WTC11 (cell line): ENCODE measurements at regions not wholly inside any gene's neighbourhood (a gene's known extent, or its start where the extent isn't known, plus 50 kb on each side); places are given as distances from the start of the nearest gene placed in this dataset.

Experiments used
- ATAC-seq: fragments of 200-7000 bp; cut with Tn5 transposase; 2 replicates; pipeline ENCODE4 v1.10.0; 2021; ENCODE audit warnings: mild to moderate bottlenecking, moderate library complexity
- CTCF ChIA-PET: fragments of 300-600 bp; sonication (Branson Sonifier 250); formaldehyde crosslinking; loops from one replicate; lab custom pipeline; 2021; ENCODE audit warnings: antibody characterized with exemption; lab: Charles Lee
- POLR2A ChIA-PET: fragments of 350-600 bp; sonication (Branson Sonifier 250); formaldehyde crosslinking; loops from one replicate; lab custom pipeline; 2021; ENCODE audit warnings: antibody characterized with exemption; lab: Charles Lee
- DNase-seq: peaks from one replicate; pipeline ENCODE4 v3.0.0; 2021; ENCODE audit warnings: low spot score
- H3K27ac Mint-ChIP-seq: 2 replicates; pipeline ENCODE4 v1.8.0; 2021; ENCODE audit warnings: mixed read lengths
- H3K27me3 Mint-ChIP-seq: 2 replicates; pipeline ENCODE4 v1.8.0; 2021; ENCODE audit warnings: low read depth, mild to moderate bottlenecking, moderate library complexity, mixed read lengths
- H3K36me3 Mint-ChIP-seq: 2 replicates; pipeline ENCODE4 v1.8.0; 2021; ENCODE audit warnings: mixed read lengths
- H3K4me1 Mint-ChIP-seq: 2 replicates; pipeline ENCODE4 v1.8.0; 2022; ENCODE audit warnings: mixed read lengths
- H3K4me3 Mint-ChIP-seq: 2 replicates; pipeline ENCODE4 v1.8.0; 2021; ENCODE audit warnings: mild to moderate bottlenecking, moderate library complexity, mixed read lengths
- H3K9me3 Mint-ChIP-seq: 2 replicates; pipeline ENCODE4 v1.8.0; 2021; ENCODE audit warnings: mixed read lengths
- CREB1 ChIP-seq: sonication (generic); formaldehyde crosslinking; IDR thresholded peaks from 2 replicates; pipeline ENCODE4 v1.8.0; 2023; ENCODE audit warnings: mild to moderate bottlenecking, missing genetic modification reagents
- EMX1 ChIP-seq: fragments of 250-450 bp; sonication (Bioruptor Pico); IDR thresholded peaks from 2 replicates; pipeline ENCODE4 v1.8.0; 2021; ENCODE audit warnings: mild to moderate bottlenecking
- ETV6 ChIP-seq: sonication (generic); formaldehyde crosslinking; IDR thresholded peaks from 2 replicates; pipeline ENCODE4 v1.8.1; 2022; ENCODE audit warnings: mild to moderate bottlenecking, missing genetic modification reagents
- FOXP1 ChIP-seq: sonication (generic); formaldehyde crosslinking; IDR thresholded peaks from 2 replicates; pipeline ENCODE4 v1.8.0; 2022; ENCODE audit warnings: missing genetic modification reagents, mild to moderate bottlenecking, moderate library complexity, borderline replicate concordance
- GRHL2 ChIP-seq: fragments of 250-450 bp; sonication (Bioruptor Pico); IDR thresholded peaks from 2 replicates; pipeline ENCODE4 v1.8.0; 2022; ENCODE audit warnings: mild to moderate bottlenecking, moderate library complexity; ENCODE audit not compliant: insufficient replicate concordance, severe bottlenecking
- GTF2I ChIP-seq: fragments of 250-450 bp; sonication (Bioruptor Pico); conservative IDR thresholded peaks from 2 replicates; pipeline ENCODE4 v1.4.0; 2021; ENCODE audit warnings: mild to moderate bottlenecking
- IRF2 ChIP-seq: sonication (generic); formaldehyde crosslinking; IDR thresholded peaks from 2 replicates; pipeline ENCODE4 v1.8.0; 2022; ENCODE audit warnings: low read depth, missing genetic modification reagents, borderline replicate concordance
- NFATC4 ChIP-seq: fragments of 250-450 bp; sonication (Bioruptor Pico); IDR thresholded peaks from 2 replicates; pipeline ENCODE4 v1.9.0; 2021; ENCODE audit warnings: mild to moderate bottlenecking
- NR2C2 ChIP-seq: sonication (generic); formaldehyde crosslinking; IDR thresholded peaks from 2 replicates; pipeline ENCODE4 v1.8.0; 2022; ENCODE audit warnings: mild to moderate bottlenecking, missing genetic modification reagents
- RELA ChIP-seq: sonication (generic); formaldehyde crosslinking; IDR thresholded peaks from 2 replicates; pipeline ENCODE4 v1.8.1; 2022; ENCODE audit warnings: missing genetic modification reagents, mild to moderate bottlenecking, borderline replicate concordance
- TEAD4 ChIP-seq: sonication (generic); formaldehyde crosslinking; IDR thresholded peaks from 2 replicates; pipeline ENCODE4 v1.8.0; 2022; ENCODE audit warnings: mild to moderate bottlenecking, missing genetic modification reagents
- ZNF121 ChIP-seq: sonication (generic); formaldehyde crosslinking; IDR thresholded peaks from 2 replicates; pipeline ENCODE4 v1.8.0; 2023; ENCODE audit warnings: missing genetic modification reagents
- ZNF138 ChIP-seq: sonication (generic); formaldehyde crosslinking; conservative IDR thresholded peaks from 2 replicates; pipeline ENCODE4 v1.8.1; 2022; ENCODE audit warnings: mild to moderate bottlenecking, moderate library complexity, missing genetic modification reagents
- ZNF263 ChIP-seq: sonication (generic); formaldehyde crosslinking; IDR thresholded peaks from 2 replicates; pipeline ENCODE4 v1.8.1; 2022; ENCODE audit warnings: low read depth, mild to moderate bottlenecking, moderate library complexity, missing genetic modification reagents
- ZNF671 ChIP-seq: fragments of 250-450 bp; sonication (Bioruptor Pico); IDR thresholded peaks from 2 replicates; pipeline ENCODE4 v1.8.0; 2021; ENCODE audit warnings: mild to moderate bottlenecking
- TF ChIP-seq, protein P1 (sequence below): sonication (generic); formaldehyde crosslinking; IDR thresholded peaks from 2 replicates; pipeline ENCODE4 v1.8.1; 2022; ENCODE audit warnings: mild to moderate bottlenecking, missing genetic modification reagents, moderate library complexity, borderline replicate concordance
- TF ChIP-seq, protein P2 (sequence below): sonication (generic); formaldehyde crosslinking; IDR thresholded peaks from 2 replicates; pipeline ENCODE4 v1.8.1; 2022; ENCODE audit warnings: mild to moderate bottlenecking, moderate library complexity, missing genetic modification reagents
- TF ChIP-seq, protein P3 (sequence below): fragments of 250-450 bp; sonication (Bioruptor Pico); IDR thresholded peaks from 2 replicates; pipeline ENCODE4 v1.8.0; 2021; ENCODE audit warnings: mild to moderate bottlenecking
- TF ChIP-seq, protein P4 (sequence below): sonication (generic); formaldehyde crosslinking; IDR thresholded peaks from 2 replicates; pipeline ENCODE4 v1.8.0; 2022; ENCODE audit warnings: mild to moderate bottlenecking, missing genetic modification reagents
- TF ChIP-seq, protein P5 (sequence below): fragments of 250-450 bp; sonication (Bioruptor Pico); IDR thresholded peaks from 2 replicates; pipeline ENCODE4 v1.9.0; 2021; ENCODE audit warnings: mild to moderate bottlenecking, borderline replicate concordance
- TF ChIP-seq, protein P6 (sequence below): sonication (generic); formaldehyde crosslinking; IDR thresholded peaks from 2 replicates; pipeline ENCODE4 v1.8.1; 2023; ENCODE audit warnings: mild to moderate bottlenecking, missing genetic modification reagents, moderate library complexity
- TF ChIP-seq, protein P7 (sequence below): fragments of 250-450 bp; sonication (Bioruptor Pico); IDR thresholded peaks from 2 replicates; pipeline ENCODE4 v1.9.0; 2021; ENCODE audit warnings: mild to moderate bottlenecking

DNA sequence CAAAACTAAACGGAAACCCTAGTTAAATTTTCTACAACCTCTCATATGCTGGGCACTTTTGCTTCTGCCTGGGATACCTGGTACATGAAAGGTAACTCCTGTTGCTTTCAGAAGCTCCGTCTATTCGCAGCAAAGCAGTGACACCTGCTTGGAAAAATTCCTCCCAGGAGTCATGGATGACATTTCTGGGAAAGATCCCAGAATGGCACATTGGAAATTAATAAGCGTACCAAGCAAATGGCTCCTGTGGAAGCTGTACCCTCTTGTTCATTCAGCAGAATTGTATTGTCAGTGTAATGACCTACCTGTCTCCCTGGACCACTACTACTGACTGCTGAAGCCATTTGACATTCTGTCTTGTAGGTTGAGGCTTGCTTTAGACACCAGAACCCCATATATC lies 349.7 kb upstream of the NOCT start:
- DNase-seq (no peak), ATAC-seq (no peak)
- Mint-ChIP-seq H3K9me3 (peaks cover 4% of the 10 kb centered on the region), H3K4me3 (no peak overlapping the region), H3K27ac (no peak overlapping the region), H3K36me3 (no peaks in the 10 kb centered on the region), H3K4me1 (peaks cover 9% of the 10 kb centered on the region), H3K27me3 (peaks cover 8% of the 10 kb centered on the region; the same call in 1 of the 2 replicates)
- ChIA-PET CTCF (interaction anchor here (1.3 kb wide), 1 partner anchor 15 kb away, joined by 3 read pairs; no protein-coding TSS in a partner anchor), POLR2A (no interaction called here)
- TF ChIP-seq RELA (CRISPR knock-in tag) = no peak
- TF ChIP-seq, protein P1, sequence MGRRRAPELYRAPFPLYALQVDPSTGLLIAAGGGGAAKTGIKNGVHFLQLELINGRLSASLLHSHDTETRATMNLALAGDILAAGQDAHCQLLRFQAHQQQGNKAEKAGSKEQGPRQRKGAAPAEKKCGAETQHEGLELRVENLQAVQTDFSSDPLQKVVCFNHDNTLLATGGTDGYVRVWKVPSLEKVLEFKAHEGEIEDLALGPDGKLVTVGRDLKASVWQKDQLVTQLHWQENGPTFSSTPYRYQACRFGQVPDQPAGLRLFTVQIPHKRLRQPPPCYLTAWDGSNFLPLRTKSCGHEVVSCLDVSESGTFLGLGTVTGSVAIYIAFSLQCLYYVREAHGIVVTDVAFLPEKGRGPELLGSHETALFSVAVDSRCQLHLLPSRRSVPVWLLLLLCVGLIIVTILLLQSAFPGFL (CRISPR knock-in tag) = no peak
- TF ChIP-seq, protein P2, sequence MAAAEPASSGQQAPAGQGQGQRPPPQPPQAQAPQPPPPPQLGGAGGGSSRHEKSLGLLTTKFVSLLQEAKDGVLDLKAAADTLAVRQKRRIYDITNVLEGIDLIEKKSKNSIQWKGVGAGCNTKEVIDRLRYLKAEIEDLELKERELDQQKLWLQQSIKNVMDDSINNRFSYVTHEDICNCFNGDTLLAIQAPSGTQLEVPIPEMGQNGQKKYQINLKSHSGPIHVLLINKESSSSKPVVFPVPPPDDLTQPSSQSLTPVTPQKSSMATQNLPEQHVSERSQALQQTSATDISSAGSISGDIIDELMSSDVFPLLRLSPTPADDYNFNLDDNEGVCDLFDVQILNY (CRISPR knock-in tag) = no peak
- TF ChIP-seq FOXP1 (CRISPR knock-in tag) = no peak
- TF ChIP-seq NFATC4 (CRISPR knock-in tag) = no peak
- TF ChIP-seq, protein P3, sequence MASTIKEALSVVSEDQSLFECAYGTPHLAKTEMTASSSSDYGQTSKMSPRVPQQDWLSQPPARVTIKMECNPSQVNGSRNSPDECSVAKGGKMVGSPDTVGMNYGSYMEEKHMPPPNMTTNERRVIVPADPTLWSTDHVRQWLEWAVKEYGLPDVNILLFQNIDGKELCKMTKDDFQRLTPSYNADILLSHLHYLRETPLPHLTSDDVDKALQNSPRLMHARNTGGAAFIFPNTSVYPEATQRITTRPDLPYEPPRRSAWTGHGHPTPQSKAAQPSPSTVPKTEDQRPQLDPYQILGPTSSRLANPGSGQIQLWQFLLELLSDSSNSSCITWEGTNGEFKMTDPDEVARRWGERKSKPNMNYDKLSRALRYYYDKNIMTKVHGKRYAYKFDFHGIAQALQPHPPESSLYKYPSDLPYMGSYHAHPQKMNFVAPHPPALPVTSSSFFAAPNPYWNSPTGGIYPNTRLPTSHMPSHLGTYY (CRISPR knock-in tag) = no peak
- TF ChIP-seq EMX1 = no peak
- TF ChIP-seq, protein P4, sequence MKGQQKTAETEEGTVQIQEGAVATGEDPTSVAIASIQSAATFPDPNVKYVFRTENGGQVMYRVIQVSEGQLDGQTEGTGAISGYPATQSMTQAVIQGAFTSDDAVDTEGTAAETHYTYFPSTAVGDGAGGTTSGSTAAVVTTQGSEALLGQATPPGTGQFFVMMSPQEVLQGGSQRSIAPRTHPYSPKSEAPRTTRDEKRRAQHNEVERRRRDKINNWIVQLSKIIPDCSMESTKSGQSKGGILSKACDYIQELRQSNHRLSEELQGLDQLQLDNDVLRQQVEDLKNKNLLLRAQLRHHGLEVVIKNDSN (CRISPR knock-in tag) = no peak
- no peak for TF ChIP-seq GRHL2 (CRISPR knock-in tag)
- TF ChIP-seq, protein P5, sequence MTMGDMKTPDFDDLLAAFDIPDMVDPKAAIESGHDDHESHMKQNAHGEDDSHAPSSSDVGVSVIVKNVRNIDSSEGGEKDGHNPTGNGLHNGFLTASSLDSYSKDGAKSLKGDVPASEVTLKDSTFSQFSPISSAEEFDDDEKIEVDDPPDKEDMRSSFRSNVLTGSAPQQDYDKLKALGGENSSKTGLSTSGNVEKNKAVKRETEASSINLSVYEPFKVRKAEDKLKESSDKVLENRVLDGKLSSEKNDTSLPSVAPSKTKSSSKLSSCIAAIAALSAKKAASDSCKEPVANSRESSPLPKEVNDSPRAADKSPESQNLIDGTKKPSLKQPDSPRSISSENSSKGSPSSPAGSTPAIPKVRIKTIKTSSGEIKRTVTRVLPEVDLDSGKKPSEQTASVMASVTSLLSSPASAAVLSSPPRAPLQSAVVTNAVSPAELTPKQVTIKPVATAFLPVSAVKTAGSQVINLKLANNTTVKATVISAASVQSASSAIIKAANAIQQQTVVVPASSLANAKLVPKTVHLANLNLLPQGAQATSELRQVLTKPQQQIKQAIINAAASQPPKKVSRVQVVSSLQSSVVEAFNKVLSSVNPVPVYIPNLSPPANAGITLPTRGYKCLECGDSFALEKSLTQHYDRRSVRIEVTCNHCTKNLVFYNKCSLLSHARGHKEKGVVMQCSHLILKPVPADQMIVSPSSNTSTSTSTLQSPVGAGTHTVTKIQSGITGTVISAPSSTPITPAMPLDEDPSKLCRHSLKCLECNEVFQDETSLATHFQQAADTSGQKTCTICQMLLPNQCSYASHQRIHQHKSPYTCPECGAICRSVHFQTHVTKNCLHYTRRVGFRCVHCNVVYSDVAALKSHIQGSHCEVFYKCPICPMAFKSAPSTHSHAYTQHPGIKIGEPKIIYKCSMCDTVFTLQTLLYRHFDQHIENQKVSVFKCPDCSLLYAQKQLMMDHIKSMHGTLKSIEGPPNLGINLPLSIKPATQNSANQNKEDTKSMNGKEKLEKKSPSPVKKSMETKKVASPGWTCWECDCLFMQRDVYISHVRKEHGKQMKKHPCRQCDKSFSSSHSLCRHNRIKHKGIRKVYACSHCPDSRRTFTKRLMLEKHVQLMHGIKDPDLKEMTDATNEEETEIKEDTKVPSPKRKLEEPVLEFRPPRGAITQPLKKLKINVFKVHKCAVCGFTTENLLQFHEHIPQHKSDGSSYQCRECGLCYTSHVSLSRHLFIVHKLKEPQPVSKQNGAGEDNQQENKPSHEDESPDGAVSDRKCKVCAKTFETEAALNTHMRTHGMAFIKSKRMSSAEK (CRISPR knock-in tag) = no peak
- no peak for TF ChIP-seq ZNF671 (CRISPR knock-in tag)
- no peak for TF ChIP-seq ZNF263 (CRISPR knock-in tag)
- TF ChIP-seq, protein P6, sequence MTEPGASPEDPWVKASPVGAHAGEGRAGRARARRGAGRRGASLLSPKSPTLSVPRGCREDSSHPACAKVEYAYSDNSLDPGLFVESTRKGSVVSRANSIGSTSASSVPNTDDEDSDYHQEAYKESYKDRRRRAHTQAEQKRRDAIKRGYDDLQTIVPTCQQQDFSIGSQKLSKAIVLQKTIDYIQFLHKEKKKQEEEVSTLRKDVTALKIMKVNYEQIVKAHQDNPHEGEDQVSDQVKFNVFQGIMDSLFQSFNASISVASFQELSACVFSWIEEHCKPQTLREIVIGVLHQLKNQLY = no peak

DNA sequence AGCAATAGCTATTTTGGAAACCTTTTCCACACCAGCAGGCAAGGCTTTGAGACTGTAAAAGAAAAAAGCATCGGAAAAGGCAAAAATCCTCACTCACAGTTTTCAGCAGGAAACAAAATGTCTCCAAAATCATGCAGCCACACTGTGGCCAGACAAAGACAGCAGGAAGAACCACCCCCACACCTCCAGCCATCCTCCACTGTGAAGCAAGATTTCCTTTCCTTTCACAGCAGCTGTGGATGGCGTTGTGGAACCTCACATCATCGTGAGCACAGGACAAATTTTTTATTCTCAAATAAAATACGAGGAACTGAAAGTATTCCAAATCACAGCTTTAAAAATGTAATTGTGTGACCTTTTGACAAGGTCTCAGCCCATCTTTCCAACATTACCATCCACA lies 351.7 kb upstream of the NOCT start:
- CTCF ChIA-PET = interaction anchor here (1.0 kb wide), 1 partner anchor 207 kb away, joined by 3 read pairs; no protein-coding TSS in a partner anchor
- POLR2A ChIA-PET = no interaction called here
- ATAC-seq = no peak
- peaks cover 4% of the 10 kb centered on the region for H3K9me3 Mint-ChIP-seq
- H3K4me1 Mint-ChIP-seq = peaks cover 25% of the 10 kb centered on the region
- H3K27ac Mint-ChIP-seq = no peak overlapping the region
- H3K27me3 Mint-ChIP-seq = peaks cover 8% of the 10 kb centered on the region; the same call in 1 of the 2 replicates
- H3K4me3 Mint-ChIP-seq = no peak overlapping the region
- no peak for DNase-seq
- no peaks in the 10 kb centered on the region for H3K36me3 Mint-ChIP-seq
- TF ChIP-seq ZNF121 (no peak), ETV6 (CRISPR knock-in tag) (no peak), IRF2 (CRISPR knock-in tag) (no peak), ZNF138 (CRISPR knock-in tag) (no peak), GTF2I (no peak), TEAD4 (CRISPR knock-in tag) (no peak), NR2C2 (CRISPR knock-in tag) (no peak), CREB1 (CRISPR knock-in tag) (no peak)
- TF ChIP-seq, protein P2 (CRISPR knock-in tag) = no peak
- TF ChIP-seq, protein P7, sequence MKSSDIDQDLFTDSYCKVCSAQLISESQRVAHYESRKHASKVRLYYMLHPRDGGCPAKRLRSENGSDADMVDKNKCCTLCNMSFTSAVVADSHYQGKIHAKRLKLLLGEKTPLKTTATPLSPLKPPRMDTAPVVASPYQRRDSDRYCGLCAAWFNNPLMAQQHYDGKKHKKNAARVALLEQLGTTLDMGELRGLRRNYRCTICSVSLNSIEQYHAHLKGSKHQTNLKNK (CRISPR knock-in tag) = no peak
- TF ChIP-seq, protein P1 (CRISPR knock-in tag) = no peak
